GM12878 (cell line): ENCODE measurements at regions not wholly inside any gene's neighbourhood (a gene's known extent, or its start where the extent isn't known, plus 50 kb on each side); places are given as distances from the start of the nearest gene placed in this dataset.

Source experiments
- ATAC-seq: fragments of 200-7000 bp; cut with Tn5 transposase; 3 replicates; pipeline ENCODE4 v1.9.1; 2020; ENCODE audit warnings: mild to moderate bottlenecking, moderate library complexity
- BruUV-seq: library from RNA; stranded (reverse); fragments of 400-500 nt; replicated peaks from 2 replicates; lab custom pipeline; 2021; lab: Mats Ljungman, UMichigan
- CTCF ChIA-PET: fragments of 300-600 bp; sonication (Branson Sonifier 250); formaldehyde crosslinking; extraction: SDS; loops from one replicate; lab custom pipeline; 2021; ENCODE audit warnings: inconsistent platforms; lab: Yijun Ruan, JAX
- POLR2A ChIA-PET: fragments of 350-600 bp; formaldehyde crosslinking; extraction: SDS; loops from one replicate; lab custom pipeline; 2021; ENCODE audit warnings: inconsistent platforms; lab: Charles Lee
- RAD21 ChIA-PET: fragments of 300-600 bp; sonication (Branson Sonifier 250); formaldehyde crosslinking; loops from one replicate; lab custom pipeline; 2023; ENCODE audit warnings: antibody characterized with exemption; ENCODE audit not compliant: unreplicated experiment; lab: Charles Lee
- SMC1A ChIA-PET: fragments of 300-600 bp; sonication (Branson Sonifier 250); formaldehyde crosslinking; loops from one replicate; lab custom pipeline; 2023; ENCODE audit not compliant: unreplicated experiment, uncharacterized antibody; lab: Charles Lee
- DNase-seq: peaks from one replicate; pipeline ENCODE4 v3.0.0-alpha.2; 2011; ENCODE audit warnings: low read depth, low spot score
- FAIRE-seq: peaks from 3 replicates; lab custom pipeline; 2011; peaks lifted over from hg19 to GRCh38; lab: Jason Lieb, UNC
- H2AFZ ChIP-seq: 2 replicates; pipeline ENCODE4 v1.6.0; 2011; ENCODE audit warnings: low read depth, low read length, control low read depth; ENCODE audit not compliant: control insufficient read depth
- H3K27ac ChIP-seq: 2 replicates; pipeline ENCODE4 v1.5.1; 2011; ENCODE audit warnings: control low read depth; ENCODE audit not compliant: control insufficient read depth, insufficient read depth
- H3K27me3 ChIP-seq, 2 experiments: replicated peaks in 1 of 2; 2 replicates each; pipeline versions ENCODE4 v1.6.0 to v1.6.1; 2011; ENCODE audit warnings: low read length in 1 of 2; ENCODE audit not compliant: control insufficient read depth in 2 of 2, insufficient read depth in 2 of 2
- H3K36me3 ChIP-seq, 2 experiments: 2 replicates each; pipeline ENCODE4 v1.5.1; 2011; ENCODE audit warnings: low read length in 1 of 2; ENCODE audit not compliant: control insufficient read depth in 2 of 2, insufficient read depth in 2 of 2
- H3K4me1 ChIP-seq: 2 replicates; pipeline ENCODE4 v1.6.1; 2011; ENCODE audit warnings: mild to moderate bottlenecking, low read length, moderate library complexity, mixed read lengths; ENCODE audit not compliant: control insufficient read depth, insufficient read depth
- H3K4me2 ChIP-seq: 2 replicates; pipeline ENCODE4 v1.6.0; 2011; ENCODE audit warnings: control low read depth; ENCODE audit not compliant: control insufficient read depth, insufficient read depth
- H3K4me3 ChIP-seq: fragments of 200-600 bp; sonication (generic); 2 replicates; pipeline ENCODE4 v1.5.1; 2016
- H3K79me2 ChIP-seq: 2 replicates; pipeline ENCODE4 v1.6.0; 2011; ENCODE audit warnings: low read length; ENCODE audit not compliant: control insufficient read depth, insufficient read depth
- H3K9ac ChIP-seq: 2 replicates; pipeline ENCODE4 v1.8.0; 2011; ENCODE audit warnings: low read length, control low read depth, mixed read lengths; ENCODE audit not compliant: control insufficient read depth, insufficient read depth
- H3K9me3 ChIP-seq: replicated peaks from 3 replicates; pipeline ENCODE4 v1.5.1; 2011; ENCODE audit warnings: mild to moderate bottlenecking, low read length; ENCODE audit not compliant: control insufficient read depth, insufficient read depth
- H4K20me1 ChIP-seq: 2 replicates; pipeline ENCODE4 v1.6.0; 2011; ENCODE audit not compliant: control insufficient read depth, insufficient read depth
- BCLAF1 ChIP-seq: fragments of 450-650 bp; IDR thresholded peaks from 2 replicates; pipeline ENCODE4 v1.6.1; 2017; ENCODE audit warnings: antibody characterized with exemption, mild to moderate bottlenecking, moderate library complexity
- BHLHE40 ChIP-seq, 2 experiments: fragments of 450-650 bp in 1 of 2; IDR thresholded peaks; 2 replicates each; pipeline ENCODE4 v1.6.1; 2011 to 2017; ENCODE audit warnings: low read depth in 2 of 2, borderline replicate concordance in 1 of 2, improper control_type of control experiment in 1 of 2, low read length in 1 of 2, mild to moderate bottlenecking in 1 of 2
- BRCA1 ChIP-seq: IDR thresholded peaks from 2 replicates; pipeline ENCODE4 v1.6.1; 2011; ENCODE audit warnings: low read depth, low read length, improper control_type of control experiment
- E2F8 ChIP-seq: fragments of 450-650 bp; IDR thresholded peaks from 2 replicates; pipeline ENCODE4 v1.6.1; 2018; ENCODE audit warnings: mild to moderate bottlenecking, low read depth, moderate library complexity; ENCODE audit not compliant: partially characterized antibody
- ETV6 ChIP-seq, 2 experiments: fragments of 450-650 bp in 1 of 2; IDR thresholded peaks in 1 of 2; conservative IDR thresholded peaks in 1 of 2; 2 replicates each; pipeline ENCODE4 v1.6.1; 2014; ENCODE audit warnings: antibody characterized with exemption in 1 of 2, borderline replicate concordance in 1 of 2, low read depth in 1 of 2, mild to moderate bottlenecking in 1 of 2, moderate library complexity in 1 of 2
- EZH2 ChIP-seq: IDR thresholded peaks from 2 replicates; pipeline ENCODE4 v1.6.1; 2012; ENCODE audit warnings: low read depth, mild to moderate bottlenecking, control low read depth, inconsistent platforms, low read length, borderline replicate concordance; ENCODE audit not compliant: control insufficient read depth
- FOXK2 ChIP-seq: fragments of 450-650 bp; IDR thresholded peaks from 2 replicates; pipeline ENCODE4 v1.6.1; 2017; ENCODE audit warnings: mild to moderate bottlenecking, moderate library complexity
- GABPA ChIP-seq: IDR thresholded peaks from 2 replicates; pipeline ENCODE4 v1.6.1; 2014; ENCODE audit warnings: antibody characterized with exemption, low read depth, mild to moderate bottlenecking, inconsistent platforms
- IKZF1 ChIP-seq: fragments of 450-650 bp; conservative IDR thresholded peaks from 2 replicates; pipeline ENCODE4 v1.6.1; 2017; ENCODE audit warnings: antibody characterized with exemption, mild to moderate bottlenecking
- MEF2A ChIP-seq: IDR thresholded peaks from 2 replicates; pipeline ENCODE4 v1.6.1; 2011; ENCODE audit warnings: low read depth, mild to moderate bottlenecking, low read length, moderate library complexity; ENCODE audit not compliant: insufficient read depth
- SMC3 ChIP-seq: IDR thresholded peaks from 2 replicates; pipeline ENCODE4 v1.6.1; 2011; ENCODE audit warnings: low read length, improper control_type of control experiment, borderline replicate concordance
- SREBF1 ChIP-seq: IDR thresholded peaks from 2 replicates; pipeline ENCODE4 v1.6.1; 2012; ENCODE audit warnings: mild to moderate bottlenecking, low read length
- TCF12 ChIP-seq: IDR thresholded peaks from 2 replicates; pipeline ENCODE4 v1.6.1; 2011; ENCODE audit warnings: low read depth, mild to moderate bottlenecking, low read length
- ZNF207 ChIP-seq: fragments of 450-650 bp; IDR thresholded peaks from 2 replicates; pipeline ENCODE4 v1.6.1; 2014; ENCODE audit warnings: antibody characterized with exemption, mild to moderate bottlenecking, borderline replicate concordance
- ZNF24 ChIP-seq: fragments of 450-650 bp; IDR thresholded peaks from 2 replicates; pipeline ENCODE4 v1.6.1; 2017; ENCODE audit warnings: antibody characterized with exemption, mild to moderate bottlenecking
- WGBS: methylation state at CpG from one replicate; pipeline ENCODE4 v1.1.6; 2016; ENCODE audit warnings: low lambda C conversion rate; ENCODE audit not compliant: insufficient replicate concordance, insufficient coverage; ENCODE audit errors: missing lambda C conversion rate; 5-methylcytosine and 5-hydroxymethylcytosine counted together
- in situ Hi-C: fragments of 300-500 bp; cut with MboI; formaldehyde crosslinking; loops from 9 replicates; pipeline ENCODE4 v1.14.3; 2018; ENCODE audit warnings: mixed read lengths
- intact Hi-C: fragments of 100-400 bp; cut with micrococcal nuclease; formaldehyde crosslinking; loops from one replicate; pipeline ENCODE4 v1.14.2; 2022; ENCODE audit not compliant: unreplicated experiment

- intact Hi-C loops = no loop called here
- H3K27ac ChIP-seq = no peak overlapping the region
- in situ Hi-C loops = no loop called here
- peak; percentile 64 for DNase-seq
- peak; percentile 61 for FAIRE-seq
- RAD21 ChIA-PET = interaction anchor here (0.6 to 1.2 kb wide), 6 partner anchors 10 to 846 kb away, joined by 3 to 7 read pairs (median 4); partner anchors contain the start of gene ID2
- no peaks in the 10 kb centered on the region for H3K79me2 ChIP-seq
- 28% methylated on average over 12 of the region's 12 CpGs for WGBS
- no peak overlapping the region; the same call in 1 of the 2 replicates for H3K4me2 ChIP-seq
- no peaks in the 10 kb centered on the region for H4K20me1 ChIP-seq
- H3K4me1 ChIP-seq = peaks cover 14% of the 10 kb centered on the region
- no peak overlapping the region for H3K9ac ChIP-seq
- POLR2A ChIA-PET = interaction anchor here (0.6 to 1.3 kb wide), 5 partner anchors 10 to 940 kb away, joined by 3 to 9 read pairs (median 8); no protein-coding TSS in a partner anchor
- H3K4me3 ChIP-seq = no peak overlapping the region
- H3K27me3 ChIP-seq = no peaks in the 10 kb centered on the region
- SMC1A ChIA-PET = interaction anchor here (0.8 to 3.7 kb wide), 20 partner anchors 10 to 918 kb away, joined by 3 to 25 read pairs (median 3); no protein-coding TSS in a partner anchor
- BruUV-seq = no TSS peak
- peak; percentile 98 for ATAC-seq
- peak overlapping the region; percentile 50; the same call in 1 of the 2 replicates for H2AFZ ChIP-seq
- CTCF ChIA-PET = interaction anchor here (1.2 kb wide), 1 partner anchor 12 kb away, joined by 7 read pairs; no protein-coding TSS in a partner anchor
- H3K9me3 ChIP-seq = peaks cover 25% of the 10 kb centered on the region
- H3K36me3 ChIP-seq = no peaks in the 10 kb centered on the region; a peak in 1 of 4 replicates
- TF ChIP-seq BHLHE40 (IDR thresholded peaks at IDR 0.05; ENCODE audit: borderline replicate concordance in 1 of 2, low read depth in 2 of 2, low read length in 1 of 2) (peak; percentile 54 to 67; a peak in 2 of 4 replicates), SMC3 (peak; percentile 11; the same call in 1 of the 2 replicates), TCF12 (peak; percentile 59; the same call in 1 of the 2 replicates), BRCA1 (no peak), IKZF1 (peak; percentile 57), BCLAF1 (no peak), ZNF207 (no peak), EZH2 (no peak), GABPA (no peak), FOXK2 (no peak), SREBF1 (no peak), MEF2A (no peak), ETV6 (conservative IDR thresholded peaks at IDR 0.05 in 1 of 2, IDR thresholded peaks at IDR 0.05 in 1 of 2; ENCODE audit: borderline replicate concordance in 1 of 2, low read depth in 1 of 2) (peak in 1 of 2 experiments; percentile 25; a peak in 1 of 4 replicates), ZNF24 (no peak; the same call in 1 of the 2 replicates), E2F8 (no peak)
Measured at GRCh38 chr2:7835693-7836680, 845.9 kb upstream of the ID2 start.
